GM12878 (cell line): ENCODE measurements at regions not wholly inside any gene's neighbourhood (a gene's known extent, or its start where the extent isn't known, plus 50 kb on each side); places are given as distances from the start of the nearest gene placed in this dataset.

Experiments
- ATAC-seq: fragments of 200-7000 bp; cut with Tn5 transposase; 3 replicates; pipeline ENCODE4 v1.9.1; 2020; ENCODE audit warnings: mild to moderate bottlenecking, moderate library complexity
- BruUV-seq: library from RNA; stranded (reverse); fragments of 400-500 nt; replicated peaks from 2 replicates; lab custom pipeline; 2021; lab: Mats Ljungman, UMichigan
- CTCF ChIA-PET: fragments of 300-600 bp; sonication (Branson Sonifier 250); formaldehyde crosslinking; extraction: SDS; loops from one replicate; lab custom pipeline; 2021; ENCODE audit warnings: inconsistent platforms; lab: Yijun Ruan, JAX
- POLR2A ChIA-PET: fragments of 350-600 bp; formaldehyde crosslinking; extraction: SDS; loops from one replicate; lab custom pipeline; 2021; ENCODE audit warnings: inconsistent platforms; lab: Charles Lee
- RAD21 ChIA-PET: fragments of 300-600 bp; sonication (Branson Sonifier 250); formaldehyde crosslinking; loops from one replicate; lab custom pipeline; 2023; ENCODE audit warnings: antibody characterized with exemption; ENCODE audit not compliant: unreplicated experiment; lab: Charles Lee
- SMC1A ChIA-PET: fragments of 300-600 bp; sonication (Branson Sonifier 250); formaldehyde crosslinking; loops from one replicate; lab custom pipeline; 2023; ENCODE audit not compliant: unreplicated experiment, uncharacterized antibody; lab: Charles Lee
- DNase-seq: peaks from one replicate; pipeline ENCODE4 v3.0.0-alpha.2; 2011; ENCODE audit warnings: low read depth, low spot score
- FAIRE-seq: peaks from 3 replicates; lab custom pipeline; 2011; peaks lifted over from hg19 to GRCh38; lab: Jason Lieb, UNC
- H2AFZ ChIP-seq: 2 replicates; pipeline ENCODE4 v1.6.0; 2011; ENCODE audit warnings: low read depth, low read length, control low read depth; ENCODE audit not compliant: control insufficient read depth
- H3K27ac ChIP-seq: 2 replicates; pipeline ENCODE4 v1.5.1; 2011; ENCODE audit warnings: control low read depth; ENCODE audit not compliant: control insufficient read depth, insufficient read depth
- H3K27me3 ChIP-seq, 2 experiments: replicated peaks in 1 of 2; 2 replicates each; pipeline versions ENCODE4 v1.6.0 to v1.6.1; 2011; ENCODE audit warnings: low read length in 1 of 2; ENCODE audit not compliant: control insufficient read depth in 2 of 2, insufficient read depth in 2 of 2
- H3K36me3 ChIP-seq, 2 experiments: 2 replicates each; pipeline ENCODE4 v1.5.1; 2011; ENCODE audit warnings: low read length in 1 of 2; ENCODE audit not compliant: control insufficient read depth in 2 of 2, insufficient read depth in 2 of 2
- H3K4me1 ChIP-seq: 2 replicates; pipeline ENCODE4 v1.6.1; 2011; ENCODE audit warnings: mild to moderate bottlenecking, low read length, moderate library complexity, mixed read lengths; ENCODE audit not compliant: control insufficient read depth, insufficient read depth
- H3K4me2 ChIP-seq: 2 replicates; pipeline ENCODE4 v1.6.0; 2011; ENCODE audit warnings: control low read depth; ENCODE audit not compliant: control insufficient read depth, insufficient read depth
- H3K4me3 ChIP-seq: fragments of 200-600 bp; sonication (generic); 2 replicates; pipeline ENCODE4 v1.5.1; 2016
- H3K79me2 ChIP-seq: 2 replicates; pipeline ENCODE4 v1.6.0; 2011; ENCODE audit warnings: low read length; ENCODE audit not compliant: control insufficient read depth, insufficient read depth
- H3K9ac ChIP-seq: 2 replicates; pipeline ENCODE4 v1.8.0; 2011; ENCODE audit warnings: low read length, control low read depth, mixed read lengths; ENCODE audit not compliant: control insufficient read depth, insufficient read depth
- H3K9me3 ChIP-seq: replicated peaks from 3 replicates; pipeline ENCODE4 v1.5.1; 2011; ENCODE audit warnings: mild to moderate bottlenecking, low read length; ENCODE audit not compliant: control insufficient read depth, insufficient read depth
- H4K20me1 ChIP-seq: 2 replicates; pipeline ENCODE4 v1.6.0; 2011; ENCODE audit not compliant: control insufficient read depth, insufficient read depth
- CHD2 ChIP-seq: IDR thresholded peaks from 2 replicates; pipeline ENCODE4 v1.6.1; 2011; ENCODE audit warnings: low read depth, low read length, improper control_type of control experiment, borderline replicate concordance
- ETV6 ChIP-seq, 2 experiments: fragments of 450-650 bp in 1 of 2; IDR thresholded peaks in 1 of 2; conservative IDR thresholded peaks in 1 of 2; 2 replicates each; pipeline ENCODE4 v1.6.1; 2014; ENCODE audit warnings: antibody characterized with exemption in 1 of 2, borderline replicate concordance in 1 of 2, low read depth in 1 of 2, mild to moderate bottlenecking in 1 of 2, moderate library complexity in 1 of 2
- KDM1A ChIP-seq: fragments of 200-600 bp; sonication (generic); IDR thresholded peaks from 2 replicates; pipeline ENCODE4 v1.6.1; 2016; ENCODE audit warnings: borderline replicate concordance
- MEF2A ChIP-seq: IDR thresholded peaks from 2 replicates; pipeline ENCODE4 v1.6.1; 2011; ENCODE audit warnings: low read depth, mild to moderate bottlenecking, low read length, moderate library complexity; ENCODE audit not compliant: insufficient read depth
- NFXL1 ChIP-seq: fragments of 450-650 bp; IDR thresholded peaks from 2 replicates; pipeline ENCODE4 v1.6.1; 2017; ENCODE audit warnings: antibody characterized with exemption, mild to moderate bottlenecking, borderline replicate concordance
- NFYB ChIP-seq: IDR thresholded peaks from 2 replicates; pipeline ENCODE4 v1.6.1; 2011; ENCODE audit warnings: low read depth, mild to moderate bottlenecking, low read length, improper control_type of control experiment, moderate library complexity; ENCODE audit not compliant: insufficient read depth
- NR2C2 ChIP-seq: IDR thresholded peaks from 2 replicates; pipeline ENCODE4 v1.6.1; 2011; ENCODE audit warnings: borderline replicate concordance, low read depth; ENCODE audit not compliant: control insufficient read depth, insufficient read length
- POLR2AphosphoS2 ChIP-seq: IDR thresholded peaks from 2 replicates; pipeline ENCODE4 v1.6.1; 2011; ENCODE audit warnings: low read depth, mild to moderate bottlenecking, low read length, improper control_type of control experiment, moderate library complexity
- RCOR1 ChIP-seq: conservative IDR thresholded peaks from 2 replicates; pipeline ENCODE4 v1.6.1; 2012; ENCODE audit warnings: low read depth, low read length, improper control_type of control experiment
- SIN3A ChIP-seq: IDR thresholded peaks from 2 replicates; pipeline ENCODE4 v1.6.1; 2012; ENCODE audit warnings: low read depth, low read length, improper control_type of control experiment
- ZNF207 ChIP-seq: fragments of 450-650 bp; IDR thresholded peaks from 2 replicates; pipeline ENCODE4 v1.6.1; 2014; ENCODE audit warnings: antibody characterized with exemption, mild to moderate bottlenecking, borderline replicate concordance
- WGBS: methylation state at CpG from one replicate; pipeline ENCODE4 v1.1.6; 2016; ENCODE audit warnings: low lambda C conversion rate; ENCODE audit not compliant: insufficient replicate concordance, insufficient coverage; ENCODE audit errors: missing lambda C conversion rate; 5-methylcytosine and 5-hydroxymethylcytosine counted together
- in situ Hi-C: fragments of 300-500 bp; cut with MboI; formaldehyde crosslinking; loops from 9 replicates; pipeline ENCODE4 v1.14.3; 2018; ENCODE audit warnings: mixed read lengths
- intact Hi-C: fragments of 100-400 bp; cut with micrococcal nuclease; formaldehyde crosslinking; loops from one replicate; pipeline ENCODE4 v1.14.2; 2022; ENCODE audit not compliant: unreplicated experiment
- TF ChIP-seq, protein P1 (sequence below): IDR thresholded peaks from 2 replicates; pipeline ENCODE4 v1.6.1; 2011; ENCODE audit warnings: low read depth, mild to moderate bottlenecking, low read length, moderate library complexity, borderline replicate concordance; ENCODE audit errors: extremely low read depth
- TF ChIP-seq, protein P2 (sequence below): fragments of 150-350 bp; IDR thresholded peaks from 2 replicates; pipeline ENCODE4 v1.6.1; 2014; ENCODE audit warnings: mild to moderate bottlenecking, low read depth, low read length

GRCh38 chr2:236637686-236638569 lies 68.3 kb downstream of the ACKR3 start:
- H4K20me1 ChIP-seq: no peaks in the 10 kb centered on the region
- no peak overlapping the region for H3K9ac ChIP-seq
- no peaks in the 10 kb centered on the region; the same call in 1 of the 3 replicates for H3K9me3 ChIP-seq
- SMC1A ChIA-PET: no interaction called here
- no peak for FAIRE-seq
- CTCF ChIA-PET: interaction anchor here (0.7 to 1.1 kb wide), 2 partner anchors 110 to 284 kb away, joined by 3 read pairs; no protein-coding TSS in a partner anchor
- H3K79me2 ChIP-seq: no peaks in the 10 kb centered on the region
- H3K27me3 ChIP-seq: no peaks in the 10 kb centered on the region
- WGBS: 36% methylated on average over 6 of the region's 6 CpGs
- in situ Hi-C loops: no loop called here
- intact Hi-C loops: no loop called here
- H3K4me2 ChIP-seq: no peak overlapping the region
- no TSS peak for BruUV-seq
- DNase-seq: no peak
- H3K4me3 ChIP-seq: no peak overlapping the region
- no peak for ATAC-seq
- H3K27ac ChIP-seq: no peak overlapping the region
- no peaks in the 10 kb centered on the region for H3K36me3 ChIP-seq
- no peaks in the 10 kb centered on the region; the same call in 1 of the 2 replicates for H3K4me1 ChIP-seq
- RAD21 ChIA-PET: interaction anchor here (0.6 kb wide), 1 partner anchor 34 kb away, joined by 3 read pairs; no protein-coding TSS in a partner anchor
- no peak overlapping the region for H2AFZ ChIP-seq
- TF ChIP-seq POLR2AphosphoS2 (no peak), ZNF207 (no peak), NR2C2 (no peak), MEF2A (no peak)
- TF ChIP-seq, protein P1, sequence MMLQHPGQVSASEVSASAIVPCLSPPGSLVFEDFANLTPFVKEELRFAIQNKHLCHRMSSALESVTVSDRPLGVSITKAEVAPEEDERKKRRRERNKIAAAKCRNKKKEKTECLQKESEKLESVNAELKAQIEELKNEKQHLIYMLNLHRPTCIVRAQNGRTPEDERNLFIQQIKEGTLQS: no peak
- TF ChIP-seq, all 136 proteins: peak for 0
- POLR2A ChIA-PET: interaction anchor here (0.5 kb wide), 1 partner anchor 36 kb away, joined by 3 read pairs; no protein-coding TSS in a partner anchor

- RAD21 ChIA-PET: no interaction called here
Observed at GRCh38 chr2:236638707-236639106, 69.1 kb downstream of the ACKR3 start.

More at GRCh38 chr2:236638707-236639106, 69.1 kb downstream of the ACKR3 start:
- no peak for ATAC-seq
- Histone ChIP-seq H4K20me1 (no peaks in the 10 kb centered on the region), H3K36me3 (no peaks in the 10 kb centered on the region)
- CTCF ChIA-PET: no interaction called here
- no TSS peak for BruUV-seq
- TF ChIP-seq NFXL1 (no peak), NFYB (no peak), ETV6 (conservative IDR thresholded peaks at IDR 0.05 in 1 of 2, IDR thresholded peaks at IDR 0.05 in 1 of 2; ENCODE audit: borderline replicate concordance in 1 of 2, low read depth in 1 of 2) (no peak), RCOR1 (no peak), SIN3A (no peak), KDM1A (no peak), CHD2 (no peak)
- TF ChIP-seq, protein P2, sequence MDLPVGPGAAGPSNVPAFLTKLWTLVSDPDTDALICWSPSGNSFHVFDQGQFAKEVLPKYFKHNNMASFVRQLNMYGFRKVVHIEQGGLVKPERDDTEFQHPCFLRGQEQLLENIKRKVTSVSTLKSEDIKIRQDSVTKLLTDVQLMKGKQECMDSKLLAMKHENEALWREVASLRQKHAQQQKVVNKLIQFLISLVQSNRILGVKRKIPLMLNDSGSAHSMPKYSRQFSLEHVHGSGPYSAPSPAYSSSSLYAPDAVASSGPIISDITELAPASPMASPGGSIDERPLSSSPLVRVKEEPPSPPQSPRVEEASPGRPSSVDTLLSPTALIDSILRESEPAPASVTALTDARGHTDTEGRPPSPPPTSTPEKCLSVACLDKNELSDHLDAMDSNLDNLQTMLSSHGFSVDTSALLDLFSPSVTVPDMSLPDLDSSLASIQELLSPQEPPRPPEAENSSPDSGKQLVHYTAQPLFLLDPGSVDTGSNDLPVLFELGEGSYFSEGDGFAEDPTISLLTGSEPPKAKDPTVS: no peak
- TF ChIP-seq, all 136 proteins: peak for 0
- Histone ChIP-seq H3K9ac (no peak overlapping the region), H3K4me1 (no peaks in the 10 kb centered on the region; the same call in 1 of the 2 replicates), H3K27me3 (no peaks in the 10 kb centered on the region), H3K9me3 (no peaks in the 10 kb centered on the region; the same call in 1 of the 3 replicates), H3K4me2 (no peak overlapping the region), H3K27ac (no peak overlapping the region), H3K79me2 (no peaks in the 10 kb centered on the region), H2AFZ (no peak overlapping the region), H3K4me3 (no peak overlapping the region)
- FAIRE-seq: no peak
- 36% methylated on average over 7 of the region's 7 CpGs for WGBS
- in situ Hi-C loops (no loop called here), intact Hi-C loops (no loop called here)
- SMC1A ChIA-PET: no interaction called here
- POLR2A ChIA-PET: no interaction called here
- no peak for DNase-seq
